H9 (cell line): ENCODE measurements at regions not wholly inside any gene's neighbourhood (a gene's known extent, or its start where the extent isn't known, plus 50 kb on each side); places are given as distances from the start of the nearest gene placed in this dataset.

Experiments used
- DNase-seq: peaks from one replicate; pipeline ENCODE4 v3.0.0-alpha.2; 2017
- H2AFZ ChIP-seq: one replicate; pipeline ENCODE4 v1.6.1; 2013; ENCODE audit warnings: mild to moderate bottlenecking, low read length, control low read depth, moderate library complexity
- H2AK5ac ChIP-seq: 2 replicates; pipeline ENCODE4 v1.6.1; 2013; ENCODE audit warnings: low read length, control low read depth, mixed read lengths; ENCODE audit not compliant: insufficient read length
- H2BK120ac ChIP-seq: one replicate; pipeline ENCODE4 v1.6.1; 2013; ENCODE audit warnings: low read depth, mild to moderate bottlenecking, low read length, control low read depth, inconsistent platforms; ENCODE audit not compliant: poor library complexity, severe bottlenecking
- H2BK12ac ChIP-seq: 2 replicates; pipeline ENCODE4 v1.6.1; 2013; ENCODE audit warnings: low read length, control low read depth, mixed read lengths, low read depth; ENCODE audit not compliant: insufficient read length
- H2BK15ac ChIP-seq: 2 replicates; pipeline ENCODE4 v1.6.1; 2013; ENCODE audit warnings: low read depth, low read length, control low read depth
- H2BK20ac ChIP-seq: one replicate; pipeline ENCODE4 v1.6.1; 2013; ENCODE audit warnings: low read depth, mild to moderate bottlenecking, low read length, control low read depth, inconsistent platforms; ENCODE audit not compliant: poor library complexity, severe bottlenecking
- H2BK5ac ChIP-seq: 2 replicates; pipeline ENCODE4 v1.6.1; 2013; ENCODE audit warnings: low read length, control low read depth, mixed read lengths; ENCODE audit not compliant: insufficient read length
- H3K14ac ChIP-seq: 2 replicates; pipeline ENCODE4 v1.6.1; 2013; ENCODE audit warnings: low read length, control low read depth; ENCODE audit not compliant: insufficient read depth
- H3K18ac ChIP-seq: 2 replicates; pipeline ENCODE4 v1.6.1; 2013; ENCODE audit warnings: low read depth, mild to moderate bottlenecking, mixed read lengths, low read length, control low read depth; ENCODE audit not compliant: insufficient read length
- H3K23ac ChIP-seq: 2 replicates; pipeline ENCODE4 v1.6.1; 2013; ENCODE audit warnings: low read length, control low read depth, mixed read lengths, low read depth; ENCODE audit not compliant: insufficient read length
- H3K23me2 ChIP-seq: 2 replicates; pipeline ENCODE4 v1.6.1; 2013; ENCODE audit warnings: low read depth, mild to moderate bottlenecking, mixed read lengths, low read length, control low read depth; ENCODE audit not compliant: insufficient read length, poor library complexity, severe bottlenecking
- H3K27ac ChIP-seq: 2 replicates; pipeline ENCODE4 v1.5.1; 2013; ENCODE audit warnings: low read length, control low read depth, mixed read lengths, low read depth; ENCODE audit not compliant: insufficient read length
- H3K27me3 ChIP-seq: 2 replicates; pipeline ENCODE4 v1.6.1; 2013; ENCODE audit warnings: low read length, control low read depth, inconsistent platforms; ENCODE audit not compliant: insufficient read depth
- H3K4ac ChIP-seq: 2 replicates; pipeline ENCODE4 v1.6.1; 2013; ENCODE audit warnings: low read depth, mild to moderate bottlenecking, control low read depth, inconsistent platforms, low read length, moderate library complexity
- H3K4me1 ChIP-seq: 2 replicates; pipeline ENCODE4 v1.6.1; 2013; ENCODE audit warnings: low read length, control low read depth, inconsistent platforms; ENCODE audit not compliant: insufficient read depth
- H3K4me2 ChIP-seq: 2 replicates; pipeline ENCODE4 v1.6.1; 2013; ENCODE audit warnings: low read length, control low read depth, mixed read lengths; ENCODE audit not compliant: insufficient read length, insufficient read depth
- H3K56ac ChIP-seq: 2 replicates; pipeline ENCODE4 v1.6.1; 2013; ENCODE audit warnings: low read depth, mild to moderate bottlenecking, mixed read lengths, low read length, control low read depth; ENCODE audit not compliant: insufficient read length
- H3K79me1 ChIP-seq: 2 replicates; pipeline ENCODE4 v1.6.1; 2013; ENCODE audit warnings: low read depth, mild to moderate bottlenecking, moderate library complexity, low read length, control low read depth, inconsistent platforms; ENCODE audit not compliant: insufficient read depth, poor library complexity, severe bottlenecking
- H3K79me2 ChIP-seq: 2 replicates; pipeline ENCODE4 v1.6.1; 2013; ENCODE audit warnings: low read length, control low read depth, inconsistent platforms; ENCODE audit not compliant: insufficient read depth
- H3K9ac ChIP-seq: 2 replicates; pipeline ENCODE4 v1.6.1; 2013; ENCODE audit warnings: low read length, control low read depth, mixed read lengths; ENCODE audit not compliant: insufficient read length; ENCODE audit errors: extremely low read depth
- H3K9me3 ChIP-seq: one replicate; pipeline ENCODE4 v1.6.1; 2013; ENCODE audit warnings: low read depth, low read length, inconsistent platforms; ENCODE audit not compliant: control insufficient read depth
- H3T11ph ChIP-seq: one replicate; pipeline ENCODE4 v1.6.1; 2013; ENCODE audit warnings: mild to moderate bottlenecking, low read length, control low read depth, inconsistent platforms
- H4K20me1 ChIP-seq: one replicate; pipeline ENCODE4 v1.6.1; 2013; ENCODE audit not compliant: control insufficient read depth, insufficient read length, insufficient read depth
- H4K5ac ChIP-seq: 2 replicates; pipeline ENCODE4 v1.6.1; 2013; ENCODE audit warnings: low read depth, mild to moderate bottlenecking, mixed read lengths, low read length, control low read depth; ENCODE audit not compliant: insufficient read length
- H4K8ac ChIP-seq: replicated peaks from 2 replicates; pipeline ENCODE4 v1.6.1; 2013; ENCODE audit warnings: low read length, control low read depth, mixed read lengths, low read depth; ENCODE audit not compliant: insufficient read length
- H4K91ac ChIP-seq: 2 replicates; pipeline ENCODE4 v1.6.1; 2013; ENCODE audit warnings: low read depth, mild to moderate bottlenecking, moderate library complexity, mixed read lengths, low read length, control low read depth; ENCODE audit not compliant: insufficient read length
- H3K27ac Mint-ChIP-seq, 3 experiments: 2 replicates in 2 of 3; 3 replicates in 1 of 3; pipeline ENCODE4 v1.8.0; 2020 to 2021; ENCODE audit warnings: mixed read lengths in 3 of 3, mild to moderate bottlenecking in 1 of 3, moderate library complexity in 1 of 3
- H3K27me3 Mint-ChIP-seq: 2 replicates; pipeline ENCODE4 v1.8.0; 2021; ENCODE audit warnings: low read depth, mild to moderate bottlenecking, moderate library complexity, mixed read lengths
- H3K36me3 Mint-ChIP-seq, 3 experiments: 2 replicates in 2 of 3; 3 replicates in 1 of 3; pipeline ENCODE4 v1.8.0; 2020 to 2021; ENCODE audit warnings: low read depth in 3 of 3, mixed read lengths in 3 of 3; ENCODE audit not compliant: insufficient read depth in 1 of 3
- H3K4me1 Mint-ChIP-seq, 2 experiments: 2 replicates each; pipeline ENCODE4 v1.8.0; 2020; ENCODE audit warnings: mixed read lengths in 2 of 2
- H3K4me3 Mint-ChIP-seq, 2 experiments: 2 replicates in 1 of 2; 3 replicates in 1 of 2; pipeline ENCODE4 v1.8.0; 2020 to 2021; ENCODE audit warnings: mild to moderate bottlenecking in 2 of 2, mixed read lengths in 2 of 2, moderate library complexity in 1 of 2
- H3K9me3 Mint-ChIP-seq, 2 experiments: 2 replicates in 1 of 2; 3 replicates in 1 of 2; pipeline ENCODE4 v1.8.0; 2020; ENCODE audit warnings: mild to moderate bottlenecking in 2 of 2, mixed read lengths in 2 of 2, moderate library complexity in 1 of 2
- WGBS: extraction: QIAGEN DNeasy Blood & Tissue Kit; methylation state at CpG from one replicate; pipeline ENCODE4 v1.1.7; 2013; ENCODE audit warnings: missing lambda C conversion rate, low lambda C conversion rate, mixed read lengths; ENCODE audit not compliant: insufficient read length; ENCODE audit errors: extremely low coverage; 5-methylcytosine and 5-hydroxymethylcytosine counted together
- TF ChIP-seq, protein P1 (sequence below): fragments of 200-600 bp; sonication (generic); conservative IDR thresholded peaks from 3 replicates; pipeline ENCODE4 v1.8.0; 2021; ENCODE audit warnings: antibody characterized with exemption, mild to moderate bottlenecking

GRCh38 chr3:140830391-140830790 lies 111.2 kb upstream of the SLC25A36 start:
- Histone ChIP-seq H2BK5ac (no peak overlapping the region), H2AFZ (no peak overlapping the region), H3K14ac (no peak overlapping the region), H3K18ac (no peak overlapping the region), H3K4ac (no peak overlapping the region), H3K23ac (no peak overlapping the region), H2BK15ac (no peak overlapping the region), H3K9ac (no peak overlapping the region), H3K23me2 (no peaks in the 10 kb centered on the region), H3K27me3 (no peaks in the 10 kb centered on the region), H3K4me1 (no peaks in the 10 kb centered on the region), H4K5ac (no peak overlapping the region), H3K4me2 (no peak overlapping the region), H2AK5ac (no peak overlapping the region), H4K8ac (no peak overlapping the region), H2BK12ac (no peak overlapping the region), H3K56ac (no peak overlapping the region), H4K91ac (no peak overlapping the region), H3T11ph (no peak overlapping the region), H3K9me3 (no peaks in the 10 kb centered on the region), H3K79me2 (no peaks in the 10 kb centered on the region), H4K20me1 (no peaks in the 10 kb centered on the region), H2BK120ac (no peak overlapping the region), H3K27ac (no peak overlapping the region), H3K79me1 (no peaks in the 10 kb centered on the region), H2BK20ac (no peak overlapping the region)
- H3K36me3 Mint-ChIP-seq = no peaks in the 10 kb centered on the region
- H3K4me1 Mint-ChIP-seq = peaks cover 3 to 8% of the 10 kb centered on the region in 2 experiments; a peak in 2 of 4 replicates
- H3K4me3 Mint-ChIP-seq = no peak overlapping the region
- TF ChIP-seq, protein P1, sequence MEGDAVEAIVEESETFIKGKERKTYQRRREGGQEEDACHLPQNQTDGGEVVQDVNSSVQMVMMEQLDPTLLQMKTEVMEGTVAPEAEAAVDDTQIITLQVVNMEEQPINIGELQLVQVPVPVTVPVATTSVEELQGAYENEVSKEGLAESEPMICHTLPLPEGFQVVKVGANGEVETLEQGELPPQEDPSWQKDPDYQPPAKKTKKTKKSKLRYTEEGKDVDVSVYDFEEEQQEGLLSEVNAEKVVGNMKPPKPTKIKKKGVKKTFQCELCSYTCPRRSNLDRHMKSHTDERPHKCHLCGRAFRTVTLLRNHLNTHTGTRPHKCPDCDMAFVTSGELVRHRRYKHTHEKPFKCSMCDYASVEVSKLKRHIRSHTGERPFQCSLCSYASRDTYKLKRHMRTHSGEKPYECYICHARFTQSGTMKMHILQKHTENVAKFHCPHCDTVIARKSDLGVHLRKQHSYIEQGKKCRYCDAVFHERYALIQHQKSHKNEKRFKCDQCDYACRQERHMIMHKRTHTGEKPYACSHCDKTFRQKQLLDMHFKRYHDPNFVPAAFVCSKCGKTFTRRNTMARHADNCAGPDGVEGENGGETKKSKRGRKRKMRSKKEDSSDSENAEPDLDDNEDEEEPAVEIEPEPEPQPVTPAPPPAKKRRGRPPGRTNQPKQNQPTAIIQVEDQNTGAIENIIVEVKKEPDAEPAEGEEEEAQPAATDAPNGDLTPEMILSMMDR = no peak
- no peak for DNase-seq
- H3K27me3 Mint-ChIP-seq = no peaks in the 10 kb centered on the region
- no CpG with 5 or more reads among the region's 1 CpG for WGBS
- H3K27ac Mint-ChIP-seq = no peak overlapping the region
- no peaks in the 10 kb centered on the region for H3K9me3 Mint-ChIP-seq
